HUDEP-2 (cell line): ENCODE measurements at regions not wholly inside any gene's neighbourhood (a gene's known extent, or its start where the extent isn't known, plus 50 kb on each side); places are given as distances from the start of the nearest gene placed in this dataset.

Experiments used
- DNase-seq, 76 experiments: peaks; one replicate each; lab custom pipeline; 2025; ENCODE audit not compliant: unreplicated experiment in 76 of 76; lab: John Stamatoyannopoulos, UW

- DNase-seq, result no peak
These were observed 869.0 kb downstream of the SH3BGRL start for GRCh38 chrX:82070948-82071347.

- DNase-seq, result no peak
These were observed 879.1 kb downstream of the SH3BGRL start for GRCh38 chrX:82081027-82081426.

- no peak for DNase-seq
These were observed 885.8 kb downstream of the SH3BGRL start for GRCh38 chrX:82087699-82088098.

- no peak for DNase-seq
These were observed 890.4 kb downstream of the SH3BGRL start for GRCh38 chrX:82092307-82092706.

GRCh38 chrX:82125103-82125502, 923.2 kb downstream of the SH3BGRL start:
- peak in 1 of 76 experiments; percentile 1 for DNase-seq

- no peak for DNase-seq
These were observed 925.6 kb downstream of the SH3BGRL start for GRCh38 chrX:82127228-82128123.

- no peak for DNase-seq
These were observed 932.5 kb downstream of the SH3BGRL start for GRCh38 chrX:82134378-82134777.

GRCh38 chrX:82141942-82142341, 940.0 kb downstream of the SH3BGRL start:
- DNase-seq, result no peak

- no peak for DNase-seq
These were observed 959.3 kb downstream of the SH3BGRL start for GRCh38 chrX:82161195-82161594.

- no peak for DNase-seq
These were observed 961.8 kb downstream of the SH3BGRL start for GRCh38 chrX:82163701-82164100.

GRCh38 chrX:82196866-82197265, 995.0 kb downstream of the SH3BGRL start:
- DNase-seq, result no peak

GRCh38 chrX:82208975-82209374, 1007.1 kb downstream of the SH3BGRL start:
- no peak for DNase-seq

GRCh38 chrX:82218361-82218760, 1016.5 kb downstream of the SH3BGRL start:
- peak in 3 of 76 experiments; percentile 0 to 21 (median 3) for DNase-seq

GRCh38 chrX:82219129-82219528, 1017.2 kb downstream of the SH3BGRL start:
- no peak for DNase-seq

GRCh38 chrX:82224961-82225360, 1023.1 kb downstream of the SH3BGRL start:
- DNase-seq, result no peak

GRCh38 chrX:82230013-82230412, 1028.1 kb downstream of the SH3BGRL start:
- DNase-seq, result no peak

GRCh38 chrX:82232679-82233078, 1030.8 kb downstream of the SH3BGRL start:
- no peak for DNase-seq

GRCh38 chrX:82237328-82237727, 1035.4 kb downstream of the SH3BGRL start:
- no peak for DNase-seq
